Mesendoderm (in vitro differentiated cells): ENCODE measurements at regions not wholly inside any gene's neighbourhood (a gene's known extent, or its start where the extent isn't known, plus 50 kb on each side); places are given as distances from the start of the nearest gene placed in this dataset.
"Not testable (repeated sequence)": the region's sequence is repeated elsewhere in the genome, so short reads cannot be mapped to it uniquely, and the experiment has no call there.

ENCODE experiments used
- DNase-seq: peaks from one replicate; pipeline ENCODE4 v3.0.0; 2013
- H2AK5ac ChIP-seq: 2 replicates; pipeline ENCODE4 v1.6.1; 2013; ENCODE audit warnings: low read length, inconsistent platforms
- H2BK120ac ChIP-seq: 2 replicates; pipeline ENCODE4 v1.6.1; 2013; ENCODE audit warnings: low read depth, mild to moderate bottlenecking, low read length, moderate library complexity, mixed read lengths
- H2BK15ac ChIP-seq: replicated peaks from 2 replicates; pipeline ENCODE4 v1.6.1; 2013; ENCODE audit warnings: low read depth, mild to moderate bottlenecking, moderate library complexity
- H2BK5ac ChIP-seq: 2 replicates; pipeline ENCODE4 v1.6.1; 2013; ENCODE audit warnings: low read length, inconsistent platforms
- H3K18ac ChIP-seq: 2 replicates; pipeline ENCODE4 v1.6.1; 2013; ENCODE audit warnings: mild to moderate bottlenecking, low read length, mixed read lengths
- H3K23ac ChIP-seq: one replicate; pipeline ENCODE4 v1.6.1; 2013; ENCODE audit warnings: low read length
- H3K27ac ChIP-seq: 2 replicates; pipeline ENCODE4 v1.5.1; 2013; ENCODE audit warnings: low read depth, mild to moderate bottlenecking, inconsistent platforms, low read length, moderate library complexity
- H3K27me3 ChIP-seq: 2 replicates; pipeline ENCODE4 v1.6.1; 2013; ENCODE audit warnings: low read length, control low read depth, mild to moderate bottlenecking, inconsistent platforms; ENCODE audit not compliant: insufficient read depth, poor library complexity
- H3K36me3 ChIP-seq: 2 replicates; pipeline ENCODE4 v1.6.1; 2013; ENCODE audit warnings: low read length, inconsistent platforms; ENCODE audit not compliant: control insufficient read depth, insufficient read depth
- H3K4ac ChIP-seq: one replicate; pipeline ENCODE4 v1.6.1; 2013; ENCODE audit warnings: low read depth, mild to moderate bottlenecking, low read length, moderate library complexity
- H3K4me1 ChIP-seq: 2 replicates; pipeline ENCODE4 v1.6.1; 2013; ENCODE audit warnings: low read depth, low read length, inconsistent platforms; ENCODE audit not compliant: control insufficient read depth
- H3K4me2 ChIP-seq: 2 replicates; pipeline ENCODE4 v1.6.1; 2013; ENCODE audit warnings: low read length
- H3K4me3 ChIP-seq: 2 replicates; pipeline ENCODE4 v1.5.1; 2013; ENCODE audit warnings: mild to moderate bottlenecking, low read length
- H3K56ac ChIP-seq: one replicate; pipeline ENCODE4 v1.6.1; 2013; ENCODE audit warnings: low read length
- H3K79me1 ChIP-seq: 2 replicates; pipeline ENCODE4 v1.6.1; 2013; ENCODE audit warnings: low read length, inconsistent platforms
- H3K79me2 ChIP-seq: 2 replicates; pipeline ENCODE4 v1.6.1; 2013; ENCODE audit warnings: mild to moderate bottlenecking, low read length; ENCODE audit not compliant: control insufficient read depth, insufficient read depth
- H3K9ac ChIP-seq: 2 replicates; pipeline ENCODE4 v1.6.1; 2013; ENCODE audit warnings: low read length, inconsistent platforms
- H4K5ac ChIP-seq: one replicate; pipeline ENCODE4 v1.6.1; 2013; ENCODE audit warnings: low read length
- H4K8ac ChIP-seq: one replicate; pipeline ENCODE4 v1.6.1; 2013; ENCODE audit warnings: low read depth, mild to moderate bottlenecking, control low read depth, low read length, moderate library complexity
- WGBS: extraction: QIAGEN DNeasy Blood & Tissue Kit; methylation state at CpG from one replicate; pipeline ENCODE4 v1.1.7; 2013; ENCODE audit warnings: low lambda C conversion rate, missing lambda C conversion rate; ENCODE audit not compliant: insufficient coverage; ENCODE audit errors: extremely low coverage; 5-methylcytosine and 5-hydroxymethylcytosine counted together

GRCh38 chr9:39533001-39533762, 177.7 kb downstream of the SPATA31A1 start:
- not testable (repeated sequence) for H2BK5ac ChIP-seq, H3K27me3 ChIP-seq, H3K4me2 ChIP-seq, H3K27ac ChIP-seq, H3K56ac ChIP-seq, H3K36me3 ChIP-seq, H3K4me1 ChIP-seq, DNase-seq, H2AK5ac ChIP-seq, H3K23ac ChIP-seq, H3K9ac ChIP-seq, H2BK120ac ChIP-seq, H3K4me3 ChIP-seq, H3K79me1 ChIP-seq, H3K79me2 ChIP-seq, H3K4ac ChIP-seq, H3K18ac ChIP-seq, H4K5ac ChIP-seq, H2BK15ac ChIP-seq, H4K8ac ChIP-seq
- no CpG with 5 or more reads among the region's 38 CpGs for WGBS

GRCh38 chr9:39533763-39534548, 178.5 kb downstream of the SPATA31A1 start:
- H3K18ac ChIP-seq, H3K4ac ChIP-seq, H3K4me2 ChIP-seq, H3K9ac ChIP-seq, H4K8ac ChIP-seq, H3K27ac ChIP-seq, H2BK5ac ChIP-seq, H2BK15ac ChIP-seq, H3K4me1 ChIP-seq, H2BK120ac ChIP-seq, DNase-seq, H3K56ac ChIP-seq, H3K23ac ChIP-seq, H2AK5ac ChIP-seq, H3K4me3 ChIP-seq, H3K36me3 ChIP-seq, H4K5ac ChIP-seq, H3K79me1 ChIP-seq, H3K27me3 ChIP-seq, H3K79me2 ChIP-seq: not testable (repeated sequence)
- WGBS = no CpG with 5 or more reads among the region's 38 CpGs

DNA sequence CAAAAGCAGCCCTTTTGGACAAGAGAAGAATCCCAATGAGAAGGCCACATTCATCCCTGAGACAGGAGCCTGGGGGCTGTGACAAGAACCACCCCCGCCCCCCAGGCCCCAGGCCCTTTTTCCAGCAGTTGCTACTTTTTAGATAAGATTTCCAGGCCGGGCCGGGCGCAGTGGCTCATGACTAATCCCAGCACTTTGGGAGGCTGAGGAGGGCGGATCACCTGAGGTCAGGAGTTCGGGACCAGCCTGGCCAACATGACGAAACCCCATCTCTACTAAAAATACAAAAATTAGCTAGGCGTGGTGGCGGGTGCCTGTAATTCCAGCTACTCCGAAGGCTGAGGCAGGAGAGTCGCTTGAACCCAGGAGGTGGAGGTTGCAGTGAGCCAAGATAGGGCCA, 179.4 kb downstream of the SPATA31A1 start:
- not testable (repeated sequence) for H3K4me3 ChIP-seq, H2BK5ac ChIP-seq, H3K4ac ChIP-seq, H3K18ac ChIP-seq, H2BK120ac ChIP-seq, H3K23ac ChIP-seq, H3K27me3 ChIP-seq, H3K56ac ChIP-seq, DNase-seq, H4K8ac ChIP-seq, H3K79me2 ChIP-seq, H3K79me1 ChIP-seq, H4K5ac ChIP-seq, H3K36me3 ChIP-seq, H3K4me1 ChIP-seq, H3K9ac ChIP-seq, H3K27ac ChIP-seq, H3K4me2 ChIP-seq, H2AK5ac ChIP-seq, H2BK15ac ChIP-seq
- no CpG with 5 or more reads among the region's 11 CpGs for WGBS

- H4K8ac ChIP-seq, H3K9ac ChIP-seq, H2BK120ac ChIP-seq, H3K27me3 ChIP-seq, H3K4me3 ChIP-seq, H3K23ac ChIP-seq, H3K79me2 ChIP-seq, H2AK5ac ChIP-seq, H2BK15ac ChIP-seq, H3K4ac ChIP-seq, DNase-seq, H3K27ac ChIP-seq, H4K5ac ChIP-seq, H3K79me1 ChIP-seq, H2BK5ac ChIP-seq, H3K18ac ChIP-seq, H3K56ac ChIP-seq, H3K4me1 ChIP-seq, H3K36me3 ChIP-seq, H3K4me2 ChIP-seq: not testable (repeated sequence)
- WGBS = no CpG with 5 or more reads among the region's 1 CpG
These were observed 186.7 kb downstream of the SPATA31A1 start for GRCh38 chr9:39542157-39542556.

DNA sequence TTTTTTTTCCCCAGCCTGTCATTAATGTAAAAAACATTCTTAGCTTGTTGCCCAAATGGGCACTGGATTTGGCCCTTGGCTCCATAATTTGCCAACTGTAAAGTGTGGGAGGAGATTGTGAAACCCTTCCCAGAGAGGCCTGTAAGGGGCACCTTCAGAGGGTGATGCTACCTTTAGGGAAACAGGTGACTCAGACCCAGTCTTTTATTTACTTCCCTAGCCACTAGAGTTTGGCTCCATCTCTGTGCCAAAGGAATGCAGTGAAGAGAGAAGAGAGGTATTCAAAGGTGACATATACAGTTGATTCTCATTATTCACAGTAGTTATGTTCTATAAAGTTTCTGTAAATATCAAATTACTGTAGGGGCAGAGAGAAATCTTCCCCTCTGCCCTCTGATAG, 189.6 kb downstream of the SPATA31A1 start:
- not testable (repeated sequence) for H3K27me3 ChIP-seq, H3K23ac ChIP-seq, H4K8ac ChIP-seq, DNase-seq, H3K4me1 ChIP-seq, H3K9ac ChIP-seq, H4K5ac ChIP-seq, H3K27ac ChIP-seq, H3K36me3 ChIP-seq, H3K4me3 ChIP-seq, H3K4me2 ChIP-seq, H2BK5ac ChIP-seq, H3K79me1 ChIP-seq, H3K79me2 ChIP-seq, H2AK5ac ChIP-seq, H3K4ac ChIP-seq, H3K56ac ChIP-seq, H3K18ac ChIP-seq, H2BK15ac ChIP-seq, H2BK120ac ChIP-seq
